ENCODE measurements at regions not wholly inside any gene's neighbourhood (a gene's known extent, or its start where the extent isn't known, plus 50 kb on each side); places are given as distances from the start of the nearest gene placed in this dataset.
"Not testable (repeated sequence)": the region's sequence is repeated elsewhere in the genome, so short reads cannot be mapped to it uniquely, and the experiment has no call there.

GRCh38 chr1:224061436-224061835 lies 52.5 kb upstream of the FBXO28 start:
- in situ Hi-C loops (cut with HindIII; ENCODE audit: low pct_ligation_motif_present, low pct_unique_long_range_greater_than_20kb, low sequenced_read_pairs), result no loop called here
- no peak for DNase-seq

DNA sequence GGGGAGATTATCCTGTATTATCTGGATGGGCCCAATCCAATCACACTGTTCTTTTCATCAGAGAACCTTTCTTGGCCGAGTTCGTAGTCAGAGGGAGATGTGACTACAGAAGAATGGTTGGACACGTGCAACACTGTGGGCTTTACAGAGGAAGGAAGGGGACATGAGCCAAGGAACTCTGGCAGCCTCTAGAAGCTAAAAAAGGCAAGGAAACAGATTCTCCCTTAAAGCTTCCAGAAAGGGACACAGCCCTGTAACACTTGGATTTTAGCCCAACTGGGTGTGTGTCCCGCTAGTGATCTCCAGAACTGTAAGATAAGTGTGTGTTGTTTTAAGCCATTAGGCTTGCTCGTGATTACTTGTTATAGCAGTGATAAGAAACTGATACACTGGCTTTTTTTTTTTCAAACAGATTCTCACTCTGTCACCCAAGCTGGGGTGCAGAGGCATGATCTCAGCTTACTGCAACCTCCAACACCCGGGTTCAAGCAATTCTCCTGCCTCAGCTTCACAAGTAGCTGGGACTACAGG lies 53.9 kb upstream of the FBXO28 start:
- no peak for DNase-seq
- in situ Hi-C loops (cut with HindIII; ENCODE audit: low pct_ligation_motif_present, low pct_unique_long_range_greater_than_20kb, low sequenced_read_pairs), result no loop called here

- no peak for DNase-seq
- in situ Hi-C loops (cut with HindIII; ENCODE audit: low pct_ligation_motif_present, low pct_unique_long_range_greater_than_20kb, low sequenced_read_pairs), result no loop called here
Measured at GRCh38 chr1:224058303-224058702, 55.6 kb upstream of the FBXO28 start.

GRCh38 chr1:224057461-224058199 lies 56.3 kb upstream of the FBXO28 start:
- in situ Hi-C loops (cut with HindIII; ENCODE audit: low pct_ligation_motif_present, low pct_unique_long_range_greater_than_20kb, low sequenced_read_pairs), result no loop called here
- no peak for DNase-seq

- DNase-seq, result no peak
Measured at GRCh38 chr1:224054611-224055010, 59.3 kb upstream of the FBXO28 start.

GRCh38 chr1:224054012-224054411 lies 59.9 kb upstream of the FBXO28 start:
- in situ Hi-C loops (cut with HindIII; ENCODE audit: low pct_ligation_motif_present, low pct_unique_long_range_greater_than_20kb, low sequenced_read_pairs), result no loop called here
- DNase-seq, result no peak

More at GRCh38 chr1:224054611-224055010, 59.3 kb upstream of the FBXO28 start:
- in situ Hi-C loops (cut with HindIII; ENCODE audit: low pct_ligation_motif_present, low pct_unique_long_range_greater_than_20kb, low sequenced_read_pairs), result no loop called here

DNA sequence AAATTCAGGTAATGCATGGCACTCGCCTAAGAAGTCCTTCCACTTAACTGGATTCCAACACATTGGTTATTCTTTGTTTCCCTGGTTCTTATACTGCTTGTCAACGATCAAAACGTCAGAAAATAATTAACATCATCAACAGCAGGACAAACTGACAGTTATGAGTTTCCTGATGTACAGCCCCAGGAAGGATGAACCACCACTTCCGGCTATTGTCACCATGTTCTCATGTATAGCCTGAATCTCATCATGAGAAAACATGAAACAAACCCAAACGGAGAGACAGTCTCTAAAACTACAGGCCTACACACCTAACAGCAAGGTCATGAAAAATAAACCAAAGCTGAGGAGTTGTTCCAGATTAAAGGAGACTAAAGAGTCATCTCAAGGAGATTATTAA lies 60.5 kb upstream of the FBXO28 start:
- DNase-seq, result no peak
- in situ Hi-C loops (cut with HindIII; ENCODE audit: low pct_ligation_motif_present, low pct_unique_long_range_greater_than_20kb, low sequenced_read_pairs), result no loop called here

DNA sequence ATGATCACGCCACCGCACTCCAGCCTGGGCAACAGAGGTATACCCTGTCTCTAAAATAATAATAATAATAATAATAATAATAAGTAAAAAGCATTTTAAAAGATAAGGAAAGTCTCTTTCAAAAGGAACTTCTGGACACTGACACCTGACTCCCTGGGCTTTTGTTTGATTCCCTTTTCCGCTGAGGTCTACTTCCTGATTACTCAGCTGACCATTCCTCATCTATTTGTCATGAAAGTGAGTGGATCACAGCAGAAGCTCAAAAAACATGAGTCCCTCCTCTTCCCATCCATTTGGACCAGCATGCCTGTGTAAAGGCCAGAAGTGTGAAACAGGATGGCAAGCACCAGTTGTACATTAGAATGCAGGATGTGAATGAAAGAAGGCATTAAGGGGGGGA lies 61.1 kb upstream of the FBXO28 start:
- DNase-seq, result peak; percentile 57
- in situ Hi-C loops (cut with HindIII; ENCODE audit: low pct_ligation_motif_present, low pct_unique_long_range_greater_than_20kb, low sequenced_read_pairs), result no loop called here

GRCh38 chr1:224051782-224052181 lies 62.1 kb upstream of the FBXO28 start:
- DNase-seq; in situ Hi-C loops (cut with HindIII; ENCODE audit: low pct_ligation_motif_present, low pct_unique_long_range_greater_than_20kb, low sequenced_read_pairs): not testable (repeated sequence)

DNA sequence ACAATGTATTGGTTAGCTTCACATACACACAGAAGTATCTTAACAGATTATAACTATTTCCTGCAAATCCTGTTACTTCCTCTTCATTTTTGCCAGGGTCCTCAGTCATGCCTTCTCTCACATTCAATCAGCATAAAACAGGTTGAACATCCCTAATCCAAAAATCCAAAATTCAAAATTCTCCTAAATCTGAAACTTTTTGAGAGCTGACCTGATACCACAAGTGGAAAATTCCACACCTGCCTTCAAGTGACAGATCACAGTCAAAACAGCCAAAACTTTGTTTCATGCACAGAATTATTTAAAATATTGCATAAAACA lies 62.9 kb upstream of the FBXO28 start:
- DNase-seq, result no peak
- in situ Hi-C loops (cut with HindIII; ENCODE audit: low pct_ligation_motif_present, low pct_unique_long_range_greater_than_20kb, low sequenced_read_pairs), result no loop called here

- DNase-seq, result no peak
- in situ Hi-C loops (cut with HindIII; ENCODE audit: low pct_ligation_motif_present, low pct_unique_long_range_greater_than_20kb, low sequenced_read_pairs), result no loop called here
Measured at GRCh38 chr1:224047538-224047937, 66.4 kb upstream of the FBXO28 start.

GRCh38 chr1:224045556-224045955 lies 68.4 kb upstream of the FBXO28 start:
- in situ Hi-C loops (cut with HindIII; ENCODE audit: low pct_ligation_motif_present, low pct_unique_long_range_greater_than_20kb, low sequenced_read_pairs), result no loop called here
- no peak for DNase-seq

GRCh38 chr1:224044420-224044819 lies 69.5 kb upstream of the FBXO28 start:
- DNase-seq, result no peak
- in situ Hi-C loops (cut with HindIII; ENCODE audit: low pct_ligation_motif_present, low pct_unique_long_range_greater_than_20kb, low sequenced_read_pairs), result no loop called here

DNA sequence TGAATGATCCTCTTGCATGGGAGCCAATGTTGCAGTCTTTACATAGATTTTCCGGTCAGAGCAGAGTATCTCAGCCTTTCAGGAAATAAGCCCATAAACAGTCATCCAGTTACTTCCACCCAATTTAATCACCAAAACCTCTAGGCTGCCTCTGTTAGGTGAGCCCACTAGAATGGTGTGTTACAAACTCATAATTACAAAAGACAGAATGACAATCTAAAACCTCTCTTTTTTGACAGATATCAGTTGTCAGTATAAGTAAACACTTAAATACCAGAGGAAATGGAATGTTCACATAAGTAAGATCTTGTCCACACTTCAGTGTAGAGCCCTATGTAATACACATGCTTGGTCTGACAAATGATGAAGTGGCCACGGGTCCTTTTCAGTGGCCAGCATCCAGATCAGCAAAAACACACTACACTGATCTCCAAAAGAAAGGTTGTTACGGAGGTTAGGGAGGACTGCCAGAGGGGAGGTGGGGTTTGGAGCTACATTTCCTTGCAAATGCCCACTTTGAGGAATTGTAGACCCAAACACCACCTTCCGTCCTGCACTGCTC lies 71.3 kb upstream of the FBXO28 start:
- in situ Hi-C loops (cut with HindIII; ENCODE audit: low pct_ligation_motif_present, low pct_unique_long_range_greater_than_20kb, low sequenced_read_pairs), result no loop called here
- no peak for DNase-seq

GRCh38 chr1:224041032-224041431 lies 72.9 kb upstream of the FBXO28 start:
- no peak for DNase-seq
- in situ Hi-C loops (cut with HindIII; ENCODE audit: low pct_ligation_motif_present, low pct_unique_long_range_greater_than_20kb, low sequenced_read_pairs), result no loop called here

DNA sequence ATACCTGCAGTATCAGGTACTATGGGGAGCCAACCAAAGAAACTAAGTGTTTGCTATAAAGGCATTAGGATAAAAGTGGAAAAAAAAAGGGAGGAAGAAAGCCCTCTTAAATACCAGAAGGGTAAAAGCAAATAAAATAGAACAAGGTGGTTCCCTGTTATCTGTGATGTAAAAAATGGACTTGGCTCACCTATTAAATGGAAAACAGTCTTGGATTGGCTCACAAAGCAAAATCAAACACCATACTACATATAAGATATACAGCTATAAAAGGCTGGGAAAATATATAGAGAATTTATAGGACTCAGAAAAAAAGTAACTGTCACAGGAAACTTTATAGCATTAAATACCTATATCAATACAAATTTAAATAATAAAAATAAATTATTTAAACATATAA lies 73.5 kb upstream of the FBXO28 start:
- in situ Hi-C loops (cut with HindIII; ENCODE audit: low pct_ligation_motif_present, low pct_unique_long_range_greater_than_20kb, low sequenced_read_pairs); DNase-seq: not testable (repeated sequence)

- in situ Hi-C loops (cut with HindIII; ENCODE audit: low pct_ligation_motif_present, low pct_unique_long_range_greater_than_20kb, low sequenced_read_pairs); DNase-seq: not testable (repeated sequence)
Measured at GRCh38 chr1:224040006-224040405, 73.9 kb upstream of the FBXO28 start.

GRCh38 chr1:224038832-224039231 lies 75.1 kb upstream of the FBXO28 start:
- DNase-seq; in situ Hi-C loops (cut with HindIII; ENCODE audit: low pct_ligation_motif_present, low pct_unique_long_range_greater_than_20kb, low sequenced_read_pairs): not testable (repeated sequence)

- DNase-seq; in situ Hi-C loops (cut with HindIII; ENCODE audit: low pct_ligation_motif_present, low pct_unique_long_range_greater_than_20kb, low sequenced_read_pairs): not testable (repeated sequence)
Measured at GRCh38 chr1:224037362-224037761, 76.5 kb upstream of the FBXO28 start.

DNA sequence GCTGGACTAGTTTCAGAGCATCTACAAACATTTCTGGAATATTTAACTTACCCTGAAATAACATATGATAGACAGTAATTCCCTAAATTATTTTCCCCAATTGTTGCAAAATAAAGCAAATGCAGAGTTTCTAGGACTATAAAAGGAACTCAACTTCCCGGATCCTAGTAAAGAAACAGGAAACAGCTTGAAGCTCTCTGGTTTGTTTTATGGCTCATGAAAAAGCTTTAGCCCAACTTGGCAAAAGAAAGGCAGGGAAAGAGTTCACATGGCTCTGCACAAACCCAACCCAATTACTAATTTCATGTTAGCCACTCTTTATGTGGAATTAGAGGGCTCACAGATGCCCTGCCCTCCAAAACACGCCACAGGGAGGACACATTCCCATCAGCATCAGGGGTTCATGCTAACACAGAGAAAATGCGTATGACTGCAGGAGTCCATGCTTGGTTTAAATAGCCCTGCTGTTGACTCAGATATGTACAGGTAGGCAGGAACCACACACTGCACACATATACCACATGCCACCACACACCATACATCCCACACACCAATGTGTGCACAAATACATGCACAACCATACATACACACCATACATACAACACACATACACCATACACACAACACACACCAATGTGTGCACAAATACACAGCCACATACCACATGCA lies 81.2 kb upstream of the FBXO28 start:
- in situ Hi-C loops (cut with HindIII; ENCODE audit: low pct_ligation_motif_present, low pct_unique_long_range_greater_than_20kb, low sequenced_read_pairs); DNase-seq: not testable (repeated sequence)
